Body of pancreas (tissue), 4 donors: ENCODE measurements at regions not wholly inside any gene's neighbourhood (a gene's known extent, or its start where the extent isn't known, plus 50 kb on each side); places are given as distances from the start of the nearest gene placed in this dataset.

Experiments used
- POLR2A ChIP-seq, 3 donors: fragments of 450-650 bp; IDR thresholded peaks; one replicate each; pipeline ENCODE4 v1.6.1; 2016; ENCODE audit warnings: antibody characterized with exemption in 3 of 3, mild to moderate bottlenecking in 2 of 3
- TF ChIP-seq, protein P1 (sequence below), 7 experiments: fragments of 450-650 bp in 4 of 7; fragments of 200-600 bp in 3 of 7; sonication (generic) in 3 of 7; IDR thresholded peaks; one replicate each; pipeline ENCODE4 v1.5.1; 2016 to 2019; ENCODE audit warnings: antibody characterized with exemption in 7 of 7

- no peak for TF ChIP-seq POLR2A (IDR thresholded peaks at IDR 0.05)
- TF ChIP-seq, protein P1, sequence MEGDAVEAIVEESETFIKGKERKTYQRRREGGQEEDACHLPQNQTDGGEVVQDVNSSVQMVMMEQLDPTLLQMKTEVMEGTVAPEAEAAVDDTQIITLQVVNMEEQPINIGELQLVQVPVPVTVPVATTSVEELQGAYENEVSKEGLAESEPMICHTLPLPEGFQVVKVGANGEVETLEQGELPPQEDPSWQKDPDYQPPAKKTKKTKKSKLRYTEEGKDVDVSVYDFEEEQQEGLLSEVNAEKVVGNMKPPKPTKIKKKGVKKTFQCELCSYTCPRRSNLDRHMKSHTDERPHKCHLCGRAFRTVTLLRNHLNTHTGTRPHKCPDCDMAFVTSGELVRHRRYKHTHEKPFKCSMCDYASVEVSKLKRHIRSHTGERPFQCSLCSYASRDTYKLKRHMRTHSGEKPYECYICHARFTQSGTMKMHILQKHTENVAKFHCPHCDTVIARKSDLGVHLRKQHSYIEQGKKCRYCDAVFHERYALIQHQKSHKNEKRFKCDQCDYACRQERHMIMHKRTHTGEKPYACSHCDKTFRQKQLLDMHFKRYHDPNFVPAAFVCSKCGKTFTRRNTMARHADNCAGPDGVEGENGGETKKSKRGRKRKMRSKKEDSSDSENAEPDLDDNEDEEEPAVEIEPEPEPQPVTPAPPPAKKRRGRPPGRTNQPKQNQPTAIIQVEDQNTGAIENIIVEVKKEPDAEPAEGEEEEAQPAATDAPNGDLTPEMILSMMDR (IDR thresholded peaks at IDR 0.05): no peak
These were observed 77.5 kb upstream of the ZEB2 start for GRCh38 chr2:144597388-144597787.
